D721Med (cell line): ENCODE measurements at regions not wholly inside any gene's neighbourhood (a gene's known extent, or its start where the extent isn't known, plus 50 kb on each side); places are given as distances from the start of the nearest gene placed in this dataset.

Experiments used
- DNase-seq: peaks from one replicate; pipeline ENCODE4 v3.0.0; 2011; ENCODE audit warnings: low spot score; ENCODE audit not compliant: insufficient read length
- FAIRE-seq: peaks from 2 replicates; lab custom pipeline; 2011; peaks lifted over from hg19 to GRCh38; lab: Jason Lieb, UNC
- TF ChIP-seq, protein P1 (sequence below): IDR thresholded peaks from 2 replicates; pipeline ENCODE4 v1.5.1; 2012; ENCODE audit warnings: mild to moderate bottlenecking, control low read depth; ENCODE audit not compliant: insufficient read depth; ENCODE audit errors: missing control alignments

DNA sequence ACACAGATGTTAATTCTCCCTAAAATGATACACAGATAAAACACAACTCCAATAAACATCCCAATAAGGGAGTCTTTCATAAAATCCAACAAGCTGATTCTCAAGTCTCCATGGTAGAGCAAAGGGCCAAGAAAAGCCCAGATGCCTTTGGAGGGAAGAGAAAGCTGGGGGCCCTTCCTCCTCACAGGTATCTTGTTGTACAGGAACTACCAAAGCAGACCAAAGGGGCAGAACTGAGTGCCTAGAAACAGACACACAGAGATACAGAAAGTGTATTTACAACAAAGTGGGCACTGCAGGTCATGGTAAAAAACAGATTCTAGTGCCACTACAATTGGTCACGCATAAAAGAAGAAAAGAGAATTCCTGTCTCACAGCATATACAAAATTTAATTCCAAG lies 87.2 kb upstream of the NSMCE3 start:
- no peak for FAIRE-seq
- DNase-seq: no peak
- TF ChIP-seq, protein P1, sequence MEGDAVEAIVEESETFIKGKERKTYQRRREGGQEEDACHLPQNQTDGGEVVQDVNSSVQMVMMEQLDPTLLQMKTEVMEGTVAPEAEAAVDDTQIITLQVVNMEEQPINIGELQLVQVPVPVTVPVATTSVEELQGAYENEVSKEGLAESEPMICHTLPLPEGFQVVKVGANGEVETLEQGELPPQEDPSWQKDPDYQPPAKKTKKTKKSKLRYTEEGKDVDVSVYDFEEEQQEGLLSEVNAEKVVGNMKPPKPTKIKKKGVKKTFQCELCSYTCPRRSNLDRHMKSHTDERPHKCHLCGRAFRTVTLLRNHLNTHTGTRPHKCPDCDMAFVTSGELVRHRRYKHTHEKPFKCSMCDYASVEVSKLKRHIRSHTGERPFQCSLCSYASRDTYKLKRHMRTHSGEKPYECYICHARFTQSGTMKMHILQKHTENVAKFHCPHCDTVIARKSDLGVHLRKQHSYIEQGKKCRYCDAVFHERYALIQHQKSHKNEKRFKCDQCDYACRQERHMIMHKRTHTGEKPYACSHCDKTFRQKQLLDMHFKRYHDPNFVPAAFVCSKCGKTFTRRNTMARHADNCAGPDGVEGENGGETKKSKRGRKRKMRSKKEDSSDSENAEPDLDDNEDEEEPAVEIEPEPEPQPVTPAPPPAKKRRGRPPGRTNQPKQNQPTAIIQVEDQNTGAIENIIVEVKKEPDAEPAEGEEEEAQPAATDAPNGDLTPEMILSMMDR: no peak

DNA sequence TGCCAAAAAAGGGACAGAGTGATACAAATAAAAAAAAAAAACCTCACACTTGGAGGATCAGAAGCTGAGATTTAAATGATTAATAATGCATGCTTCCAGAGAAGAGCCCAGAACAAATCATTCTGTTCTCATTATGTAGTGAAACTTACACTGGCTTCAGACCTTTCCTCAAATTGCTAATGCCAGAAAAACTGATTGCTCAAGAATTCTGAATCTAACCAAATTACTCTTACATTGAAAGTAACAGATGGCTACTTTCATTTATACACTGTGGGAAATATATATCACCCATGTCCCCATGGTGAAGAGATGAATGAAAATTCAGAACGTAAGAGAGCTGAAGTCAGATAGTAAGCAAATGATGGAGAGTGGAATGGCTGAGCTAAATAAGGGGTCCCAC lies 85.9 kb upstream of the NSMCE3 start:
- no peak for FAIRE-seq

DNA sequence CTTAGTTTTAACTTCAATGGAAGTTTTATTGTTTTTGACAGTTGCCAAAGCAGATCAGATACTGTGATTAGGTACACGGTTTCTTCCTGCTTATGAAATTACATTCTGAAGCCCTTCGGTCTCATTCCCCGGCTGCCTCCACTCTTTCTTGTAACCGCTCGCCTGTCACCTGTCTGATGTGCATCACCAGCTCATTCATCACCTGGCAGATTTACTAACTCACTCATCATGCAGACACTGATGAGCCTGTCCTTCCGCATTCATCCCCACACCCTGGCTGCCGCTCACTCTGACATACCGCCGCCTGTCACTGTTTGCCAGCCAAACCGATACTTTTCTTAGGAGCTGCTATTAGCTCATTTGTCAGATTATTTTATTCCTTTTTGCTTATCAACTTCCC lies 82.8 kb upstream of the NSMCE3 start:
- DNase-seq (no peak), FAIRE-seq (no peak)
- TF ChIP-seq, protein P1: no peak

More for the DNA sequence above, 85.9 kb upstream of the NSMCE3 start:
- TF ChIP-seq, protein P1: no peak
- no peak for DNase-seq

DNA sequence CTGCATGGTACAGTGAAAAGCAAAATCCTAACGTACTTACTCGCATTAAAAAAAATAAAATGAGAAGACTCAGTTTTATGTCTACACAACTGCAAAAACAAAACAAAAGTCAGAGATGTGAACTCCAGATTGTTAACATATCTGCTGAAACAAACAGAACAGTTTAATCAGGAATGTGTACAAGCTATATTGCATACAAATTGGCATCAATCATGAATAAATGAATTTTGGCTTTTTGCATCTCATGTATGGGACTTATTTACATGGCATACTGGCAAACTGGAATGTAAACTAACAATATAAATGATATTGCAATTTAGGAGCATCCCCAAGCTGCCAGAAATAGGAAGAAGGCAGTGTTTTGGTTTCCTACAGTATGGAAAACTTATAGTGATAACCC lies 79.6 kb upstream of the NSMCE3 start:
- no peak for FAIRE-seq
- TF ChIP-seq, protein P1: no peak

DNA sequence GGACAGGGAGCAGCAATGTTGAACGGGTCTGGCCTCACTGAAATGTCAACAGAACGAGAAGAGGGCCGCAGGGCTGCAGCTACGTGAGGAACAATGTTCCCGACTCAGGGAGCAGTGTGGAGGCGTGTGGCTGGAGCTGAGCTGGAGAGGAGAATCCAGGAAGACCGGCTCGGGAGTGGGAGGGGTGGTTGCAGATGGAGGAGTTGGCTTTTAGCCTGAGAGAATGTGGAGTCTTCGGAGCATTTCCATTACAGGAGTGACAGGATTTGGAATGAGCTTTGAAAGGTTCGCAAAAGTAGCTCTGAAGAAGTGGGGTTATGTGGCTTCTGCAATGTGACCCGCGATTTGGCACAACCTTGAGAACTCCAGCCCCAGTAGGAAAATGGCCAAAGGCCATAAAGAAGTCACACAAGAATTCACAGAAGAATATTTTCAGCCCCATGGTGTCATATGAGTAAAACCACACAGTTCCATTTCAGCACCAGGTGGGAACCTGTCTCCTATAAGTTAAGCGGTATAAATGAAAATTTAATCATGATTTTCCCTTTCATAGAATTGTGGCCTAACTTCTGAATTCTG lies 78.8 kb upstream of the NSMCE3 start:
- DNase-seq (no peak), FAIRE-seq (no peak)
- TF ChIP-seq, protein P1: no peak

More for the DNA sequence above, 79.6 kb upstream of the NSMCE3 start:
- no peak for DNase-seq

DNA sequence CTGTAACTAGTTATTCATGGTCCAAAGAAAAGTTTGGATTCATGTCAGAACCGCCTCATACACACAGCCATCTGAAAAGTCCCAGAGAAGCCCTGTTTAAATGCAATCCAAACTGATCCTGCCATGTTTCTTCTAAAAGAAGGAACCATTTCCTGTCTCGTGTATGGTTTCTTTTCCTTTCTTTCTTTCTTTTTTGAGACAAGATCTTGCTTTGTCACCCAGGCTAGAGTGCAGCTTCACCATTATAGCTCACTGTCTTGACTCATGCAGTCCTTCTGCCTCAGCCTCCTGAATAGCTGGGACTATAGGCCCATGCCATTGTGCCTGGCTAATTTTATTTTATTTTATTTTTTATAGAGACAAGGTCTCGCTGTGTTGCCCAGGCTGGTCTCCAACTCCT lies 77.4 kb upstream of the NSMCE3 start:
- TF ChIP-seq, protein P1: no peak
- FAIRE-seq (no peak), DNase-seq (no peak)

DNA sequence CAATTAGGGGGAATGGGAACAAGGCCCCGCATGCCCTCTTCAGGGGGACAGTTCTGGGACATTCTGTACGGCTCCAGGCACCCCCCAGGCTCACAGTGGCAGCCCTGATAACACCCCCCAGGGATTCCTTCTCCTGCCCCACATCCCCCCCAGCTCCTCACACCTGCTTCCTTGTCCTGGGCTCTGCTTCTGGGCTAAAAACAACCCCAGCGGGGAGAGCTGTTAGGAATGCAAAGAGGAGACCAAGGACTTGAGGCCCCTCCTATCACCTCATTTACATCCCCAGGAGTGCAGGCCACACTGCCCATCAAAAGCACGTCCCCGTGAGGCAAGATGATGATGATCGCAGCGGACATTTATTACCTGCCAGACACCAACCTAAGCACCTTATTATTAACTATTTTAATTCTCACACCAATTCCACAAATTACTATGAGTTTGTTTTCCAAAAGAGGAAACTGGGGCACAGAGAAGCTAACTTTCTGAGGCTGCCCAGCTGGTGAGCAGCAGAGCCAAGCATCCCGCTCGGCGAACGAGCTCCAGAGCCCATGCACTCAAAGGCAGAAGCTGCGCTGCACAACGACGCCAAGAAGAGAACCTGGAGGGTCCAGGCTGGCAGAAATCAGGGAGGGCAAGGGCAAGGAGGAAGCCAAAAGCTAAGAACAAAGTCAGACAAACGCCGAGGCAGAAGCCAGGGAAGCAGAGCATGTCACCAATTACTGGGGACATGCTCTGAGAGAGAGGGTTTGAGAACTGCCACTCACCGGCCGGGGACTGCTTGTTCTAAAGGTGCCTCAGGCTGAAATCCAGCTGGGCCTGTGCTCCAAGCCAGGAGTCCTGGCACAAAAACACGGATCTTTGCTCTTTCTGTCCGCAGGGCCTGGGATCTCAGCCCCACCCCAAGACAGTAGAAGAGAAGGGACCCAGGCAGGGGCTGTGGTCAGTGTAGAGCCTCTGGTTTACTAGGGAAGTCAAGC lies 76.2 kb upstream of the NSMCE3 start:
- TF ChIP-seq, protein P1: no peak
- DNase-seq (no peak), FAIRE-seq (no peak)
